GM21576 (cell line): ENCODE measurements at regions not wholly inside any gene's neighbourhood (a gene's known extent, or its start where the extent isn't known, plus 50 kb on each side); places are given as distances from the start of the nearest gene placed in this dataset.

Experiments used
- ATAC-seq: cut with Tn5 transposase; IDR thresholded peaks from one replicate; pipeline ENCODE4 v1.9.1; 2021; ENCODE audit warnings: mild to moderate bottlenecking, moderate library complexity; ENCODE audit not compliant: unreplicated experiment

GRCh38 chr18:34977838-34978532, 63.2 kb upstream of the MAPRE2 start:
- no peak for ATAC-seq

GRCh38 chr18:34978533-34978893, 62.7 kb upstream of the MAPRE2 start:
- ATAC-seq = no peak

GRCh38 chr18:34978953-34979608, 62.1 kb upstream of the MAPRE2 start:
- ATAC-seq = peak; percentile 34

GRCh38 chr18:34981487-34981886, 59.7 kb upstream of the MAPRE2 start:
- no peak for ATAC-seq

GRCh38 chr18:34985963-34986362, 55.2 kb upstream of the MAPRE2 start:
- no peak for ATAC-seq

GRCh38 chr18:34990597-34990996, 50.6 kb upstream of the MAPRE2 start:
- no peak for ATAC-seq

- ATAC-seq = no peak
Measured at GRCh38 chr18:34991152-34991551, 50.1 kb upstream of the MAPRE2 start.
